NCI-H2107 treated with DMSO at 0.1 percent for 48 hours (cell line): ENCODE measurements at regions not wholly inside any gene's neighbourhood (a gene's known extent, or its start where the extent isn't known, plus 50 kb on each side); places are given as distances from the start of the nearest gene placed in this dataset.
"Not testable (repeated sequence)": the region's sequence is repeated elsewhere in the genome, so short reads cannot be mapped to it uniquely, and the experiment has no call there.

Experiments used
- DNase-seq: peaks from one replicate; lab custom pipeline; 2025; ENCODE audit not compliant: unreplicated experiment; lab: John Stamatoyannopoulos, UW

DNA sequence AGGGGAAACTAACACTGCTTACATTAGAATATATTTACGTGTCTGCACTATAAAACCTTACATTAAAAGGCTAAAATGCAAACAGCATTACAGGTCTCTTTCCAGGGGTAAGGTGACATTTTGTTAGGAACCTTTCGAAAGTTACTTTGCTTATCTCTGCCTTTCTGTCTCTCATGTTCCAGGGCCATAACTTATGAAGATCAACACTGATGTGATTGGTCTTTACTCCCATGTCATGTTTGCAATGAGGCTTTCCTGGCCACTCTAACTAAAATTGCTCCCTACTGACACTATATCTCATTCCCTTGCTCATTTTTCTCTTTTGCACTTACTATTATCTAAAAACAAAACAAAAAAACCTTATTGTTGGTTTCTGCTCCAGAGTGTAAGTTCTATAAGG, 119.0 kb downstream of the JRKL start:
- DNase-seq, result no peak

GRCh38 chr11:96520939-96521338, 131.1 kb downstream of the JRKL start:
- DNase-seq, result no peak

GRCh38 chr11:96523656-96524055, 133.8 kb downstream of the JRKL start:
- DNase-seq, result no peak

DNA sequence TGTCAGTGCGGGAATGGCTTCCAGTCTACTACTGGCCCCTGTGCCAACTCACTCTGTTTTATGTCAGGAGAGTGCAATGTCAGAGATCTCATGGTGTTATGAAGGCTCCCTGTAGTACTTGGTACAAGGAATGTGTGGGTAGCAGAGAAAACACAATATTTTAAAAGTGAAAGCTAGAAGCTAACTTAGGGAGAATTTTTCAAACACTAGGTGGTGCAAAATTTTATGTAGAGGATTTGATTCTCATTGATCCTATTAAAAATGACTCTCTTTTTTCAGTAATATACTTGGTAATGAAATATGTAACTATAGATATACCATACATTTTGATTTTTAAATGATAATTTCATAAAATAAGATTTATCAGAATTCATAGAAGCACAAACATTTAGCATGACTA, 134.7 kb downstream of the JRKL start:
- no peak for DNase-seq

DNA sequence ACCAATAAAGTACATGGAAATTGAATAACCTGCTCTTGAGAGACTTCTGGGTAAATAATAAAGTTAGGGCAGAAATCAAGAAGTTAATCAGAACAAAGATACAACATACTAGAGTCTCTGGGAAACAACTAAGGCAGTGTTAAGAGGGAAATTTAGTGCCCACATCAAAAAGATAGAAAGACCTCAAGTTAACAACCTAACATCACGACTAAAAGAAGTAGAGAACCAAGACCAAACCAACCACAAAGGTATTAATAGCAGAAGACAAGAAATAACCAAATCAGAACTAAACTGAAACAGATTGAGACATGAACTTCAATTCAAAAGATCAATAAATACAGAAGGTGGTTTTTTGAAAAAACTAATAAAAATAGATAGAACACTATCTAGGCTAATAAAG, 140.7 kb downstream of the JRKL start:
- DNase-seq, result no peak

DNA sequence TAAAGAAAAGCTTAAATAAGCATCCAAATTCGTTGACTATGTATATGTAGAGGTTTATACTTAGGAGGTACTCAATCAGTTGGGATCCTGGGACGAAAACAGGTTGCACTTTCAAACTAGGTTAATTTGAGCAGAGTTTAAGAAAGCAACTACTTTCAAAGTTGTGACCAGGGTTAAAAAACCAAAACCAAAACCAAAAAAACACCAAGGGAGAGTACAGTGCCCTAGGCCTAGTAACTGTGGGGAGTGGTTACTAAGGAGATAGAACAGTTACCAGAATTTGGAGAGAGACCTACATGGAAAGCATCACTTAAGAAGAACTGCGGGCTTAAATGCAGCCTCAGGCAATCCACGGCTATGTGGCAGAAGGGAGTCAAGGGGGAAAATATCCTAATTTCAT, 148.3 kb downstream of the JRKL start:
- DNase-seq, result no peak

DNA sequence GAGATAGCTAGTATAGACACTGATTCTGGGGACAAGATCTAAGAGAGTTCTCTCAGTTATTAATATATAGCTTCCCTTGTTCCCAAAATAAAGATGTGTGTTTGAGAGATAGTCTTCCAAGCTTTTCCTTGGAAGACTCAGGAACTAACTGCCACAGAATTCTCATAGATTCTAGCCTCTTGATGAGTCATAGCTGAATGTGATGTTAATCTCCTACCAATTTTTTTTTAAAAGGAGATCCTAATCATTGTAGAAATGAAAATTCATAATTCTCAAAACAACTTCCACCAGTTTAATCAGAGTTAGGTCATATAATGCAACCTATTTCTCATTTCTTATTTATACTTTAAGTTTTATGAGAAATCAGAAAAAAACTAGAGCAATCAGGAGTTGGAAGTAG, 148.8 kb downstream of the JRKL start:
- DNase-seq, result no peak

DNA sequence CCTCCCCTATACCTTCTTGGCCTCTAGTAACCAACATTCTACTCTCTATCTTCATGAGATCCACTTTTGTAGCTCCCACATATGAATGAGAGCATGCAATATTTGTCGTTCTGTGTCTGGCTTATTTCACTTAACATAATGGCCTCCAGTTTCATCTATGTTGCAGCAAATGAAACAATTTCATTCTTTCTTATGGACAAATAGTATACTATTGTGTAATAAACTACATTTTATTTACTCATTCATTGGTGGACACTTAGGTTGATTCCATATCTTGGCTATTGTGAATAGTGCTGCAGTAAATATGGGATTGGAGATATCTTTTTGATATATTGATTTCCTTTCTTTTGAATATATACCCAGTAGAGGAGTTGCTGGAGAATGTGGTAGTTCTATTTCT, 151.1 kb downstream of the JRKL start:
- DNase-seq, result no peak

- no peak for DNase-seq
These were observed 153.4 kb downstream of the JRKL start for GRCh38 chr11:96543177-96543576.

DNA sequence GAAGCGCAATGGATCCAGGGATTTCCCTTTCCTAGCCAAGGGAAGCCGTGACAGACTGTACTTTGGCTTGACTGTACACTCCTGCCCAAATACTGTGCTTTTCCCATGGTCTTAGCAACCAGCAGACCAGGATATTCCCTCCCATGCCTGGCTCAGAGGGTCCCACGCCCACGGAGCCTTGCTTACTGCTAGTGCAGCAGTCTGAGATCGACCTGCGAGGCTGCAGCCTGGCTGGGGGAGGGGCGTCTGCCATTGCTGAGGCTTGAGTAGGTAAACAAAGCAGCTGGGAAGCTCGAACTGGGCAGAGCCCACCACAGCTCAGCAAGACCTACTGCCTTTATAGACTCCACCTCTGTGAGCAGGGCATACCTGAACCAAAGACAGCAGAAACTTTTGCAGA, 155.4 kb downstream of the JRKL start:
- DNase-seq, result not testable (repeated sequence)

DNA sequence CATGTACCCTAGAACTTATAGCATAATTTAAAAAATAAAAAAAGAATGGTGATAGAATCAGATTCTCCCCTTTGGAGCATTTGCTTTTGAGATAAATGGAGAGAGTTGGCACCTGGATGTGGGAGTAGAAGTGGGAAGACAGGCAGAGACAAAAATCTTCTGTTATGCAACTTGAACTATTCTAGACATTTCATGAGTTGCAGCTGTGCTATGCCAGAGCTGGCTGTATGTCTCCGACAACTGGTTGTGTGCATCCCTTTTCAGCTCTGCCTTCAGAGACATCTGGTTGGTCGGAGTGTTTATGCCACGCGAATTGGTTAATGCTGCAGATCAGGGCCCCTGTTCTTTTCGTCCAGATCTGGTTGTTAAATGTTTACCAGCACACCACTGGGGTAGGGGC, 161.3 kb downstream of the JRKL start:
- DNase-seq, result no peak

DNA sequence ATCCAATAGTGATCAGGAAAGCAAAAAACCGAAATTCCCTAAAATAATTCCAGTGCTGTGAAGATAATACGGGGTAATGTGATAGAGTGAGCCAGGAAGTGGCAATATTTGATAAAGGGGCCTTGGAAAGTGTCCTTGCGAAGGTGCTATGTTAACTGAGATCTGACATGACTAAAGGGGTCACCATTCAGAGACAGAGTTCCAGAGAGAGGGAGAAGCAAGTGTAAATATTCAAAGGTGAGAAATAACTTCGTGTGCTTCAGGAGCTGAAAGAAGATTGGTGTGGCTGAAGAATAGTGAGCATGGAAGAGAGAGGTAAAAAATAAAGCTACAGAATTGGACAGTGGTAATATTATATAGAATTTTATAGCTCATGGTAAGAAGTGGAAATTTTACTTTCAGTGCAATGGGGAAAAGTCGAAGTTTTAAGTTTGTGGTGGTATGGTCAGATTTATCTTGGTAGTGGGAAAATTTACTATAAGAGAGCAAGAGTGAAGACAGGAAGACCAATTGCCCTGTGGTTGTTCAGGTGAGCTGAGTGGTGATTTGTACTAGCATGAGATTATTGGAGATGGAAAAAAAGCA, 164.5 kb downstream of the JRKL start:
- DNase-seq, result no peak

GRCh38 chr11:96555826-96556225, 166.0 kb downstream of the JRKL start:
- not testable (repeated sequence) for DNase-seq

- DNase-seq, result not testable (repeated sequence)
These were observed 170.9 kb downstream of the JRKL start for GRCh38 chr11:96560727-96561126.

DNA sequence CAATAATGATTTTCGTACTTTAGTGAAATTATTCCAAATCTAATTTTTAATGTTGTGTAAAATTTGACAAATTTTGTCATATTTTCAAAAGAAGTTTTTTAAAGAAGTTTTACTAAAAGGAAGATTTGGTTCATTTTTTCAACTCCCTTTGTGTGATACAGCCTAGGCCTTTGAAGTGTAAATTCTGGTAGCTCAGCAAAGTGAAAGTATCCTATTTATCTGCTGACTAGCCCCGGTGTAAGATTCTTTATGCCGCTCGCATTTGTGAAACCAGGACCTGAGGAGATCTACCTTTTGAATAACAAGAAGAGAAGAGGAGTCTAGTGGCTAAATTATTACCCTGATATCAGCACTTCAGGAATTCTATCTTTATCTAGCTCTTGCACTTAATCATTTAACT, 177.4 kb downstream of the JRKL start:
- no peak for DNase-seq

- no peak for DNase-seq
These were observed 177.9 kb downstream of the JRKL start for GRCh38 chr11:96567667-96568066.

DNA sequence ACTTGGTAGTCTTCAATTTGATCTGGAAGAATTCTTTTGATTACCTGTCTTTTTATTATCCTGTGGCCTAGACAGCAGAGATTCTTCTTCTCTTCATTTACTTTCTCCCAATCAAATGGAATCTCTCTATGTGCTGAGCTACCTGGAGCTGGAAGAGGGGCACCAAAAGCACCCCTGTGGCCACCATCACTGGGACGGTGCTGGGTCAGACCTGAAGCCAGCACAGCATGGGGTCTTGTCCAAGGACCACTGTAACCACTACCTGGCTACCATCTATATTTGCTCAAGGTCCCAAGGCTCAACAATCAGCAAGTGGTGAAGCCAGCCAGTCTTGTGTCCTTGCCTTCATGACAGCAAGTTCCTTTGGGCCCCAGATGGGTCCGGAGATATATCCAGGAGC, 186.6 kb downstream of the JRKL start:
- DNase-seq, result no peak

DNA sequence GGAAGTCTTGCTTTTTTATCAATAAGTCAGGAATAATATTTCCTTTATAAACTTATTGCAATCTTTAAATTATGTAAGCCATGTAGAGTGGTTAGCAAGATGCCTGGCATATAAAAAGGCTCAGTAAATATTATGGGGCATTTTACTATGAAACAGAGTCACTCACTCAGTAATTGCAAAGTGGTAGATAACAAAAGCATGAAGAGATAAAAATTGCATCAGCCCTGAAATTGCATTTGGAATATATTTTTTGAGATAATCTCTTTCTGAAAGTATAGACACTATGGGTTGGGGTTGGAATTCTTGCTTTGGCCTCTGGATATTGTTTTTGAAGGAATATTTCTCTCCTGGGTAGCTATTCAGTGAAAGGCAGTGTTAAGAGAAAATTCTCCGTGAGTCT, 188.6 kb downstream of the JRKL start:
- no peak for DNase-seq

DNA sequence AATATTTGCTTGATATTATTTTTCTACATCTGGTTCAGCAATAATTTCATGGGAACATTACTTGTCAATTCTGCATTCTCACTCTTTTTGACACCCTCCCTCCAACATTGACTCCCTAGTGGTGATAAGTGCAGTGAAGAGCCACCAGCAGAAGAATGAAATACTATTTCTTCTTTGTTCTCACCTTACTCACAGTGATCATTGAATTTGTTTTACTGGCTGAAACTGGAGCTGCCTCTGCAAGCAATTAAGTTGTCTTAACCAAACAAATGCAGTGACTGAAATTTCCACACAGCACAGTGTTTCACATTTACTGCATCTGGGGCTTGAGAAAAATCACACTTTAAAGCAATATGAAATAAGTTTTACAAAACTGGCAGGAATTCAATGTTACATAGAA, 189.8 kb downstream of the JRKL start:
- no peak for DNase-seq

GRCh38 chr11:96580476-96581040, 190.7 kb downstream of the JRKL start:
- no peak for DNase-seq

DNA sequence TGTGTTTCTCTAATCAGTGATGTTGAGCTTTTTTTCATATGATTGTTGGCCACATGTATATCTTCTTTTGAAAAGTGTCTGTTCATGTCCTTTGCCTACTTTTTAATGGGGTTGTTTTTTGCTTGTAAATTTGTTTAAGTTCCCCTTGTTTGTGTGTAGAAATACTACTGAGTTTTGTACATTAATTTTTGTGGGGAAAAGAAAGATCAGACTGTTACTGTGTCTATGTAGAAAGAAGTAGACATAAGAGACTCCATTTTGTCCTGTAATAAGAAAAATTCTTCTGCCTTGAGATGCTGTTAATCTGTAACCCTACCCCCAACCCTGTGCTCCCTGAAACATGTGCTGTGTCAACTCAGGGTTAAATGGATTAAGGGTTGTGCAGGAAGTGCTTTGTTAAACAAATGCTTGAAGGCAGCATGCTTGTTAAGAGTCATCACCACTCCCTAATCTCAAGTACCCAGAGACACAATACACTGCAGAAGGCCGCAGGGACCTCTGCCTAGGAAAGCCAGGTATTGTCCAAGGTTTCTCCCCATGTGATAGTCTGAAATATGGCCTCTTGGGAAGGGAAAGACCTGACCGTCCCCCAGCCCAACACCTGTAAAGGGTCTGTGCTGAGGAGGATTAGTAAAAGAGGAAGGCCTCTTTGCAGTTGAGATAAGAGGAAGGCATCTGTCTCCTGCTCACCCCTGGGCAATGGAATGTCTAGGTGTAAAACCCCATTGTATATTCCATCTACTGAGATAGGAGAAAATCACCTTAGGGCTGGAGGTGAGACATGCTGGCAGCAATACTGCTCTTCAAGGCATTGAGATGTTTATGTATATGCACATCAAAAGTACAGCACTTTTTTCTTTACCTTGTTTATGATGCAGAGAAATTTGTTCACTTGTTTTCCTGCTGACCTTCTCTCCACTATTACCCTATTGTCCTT, 196.4 kb downstream of the JRKL start:
- not testable (repeated sequence) for DNase-seq

GRCh38 chr11:96588793-96589192, 199.0 kb downstream of the JRKL start:
- not testable (repeated sequence) for DNase-seq
